ENCODE measurements at regions not wholly inside any gene's neighbourhood (a gene's known extent, or its start where the extent isn't known, plus 50 kb on each side); places are given as distances from the start of the nearest gene placed in this dataset.

GRCh38 chr16:54878301-54878700, 52.4 kb upstream of the IRX5 start:
- no peak for TF ChIP-seq YY1 (IDR thresholded peaks at IDR 0.05; ENCODE audit: insufficient read depth, insufficient read length)
- TF ChIP-seq SUZ12 (IDR thresholded peaks at IDR 0.05; ENCODE audit: extremely low read depth, insufficient read depth, insufficient read length) = no peak
- no peak for TF ChIP-seq ZNF274 (IDR thresholded peaks at IDR 0.05; ENCODE audit: low read depth, low read length)

Data from NT2/D1 (cell line).